Prostate gland (tissue), 2 donors: ENCODE measurements at regions not wholly inside any gene's neighbourhood (a gene's known extent, or its start where the extent isn't known, plus 50 kb on each side); places are given as distances from the start of the nearest gene placed in this dataset.

ENCODE experiments used
- DNase-seq: peaks from one replicate; pipeline ENCODE4 v3.0.0-alpha.2; 2019; ENCODE audit warnings: low spot score
- H3K27ac ChIP-seq, 2 donors: fragments of 200-600 bp; sonication (generic); 2 replicates each; pipeline ENCODE4 v1.5.1; 2017 to 2019
- H3K27me3 ChIP-seq: fragments of 200-600 bp; sonication (generic); replicated peaks from 2 replicates; pipeline ENCODE4 v1.5.1; 2019; ENCODE audit not compliant: insufficient read depth
- H3K36me3 ChIP-seq, 2 donors: fragments of 200-600 bp; sonication (generic); 1 replicate in 1 of 2; 2 replicates in 1 of 2; pipeline versions ENCODE4 v1.5.1 to v1.8.1; 2017 to 2019
- H3K4me1 ChIP-seq: fragments of 200-600 bp; sonication (generic); replicated peaks from 2 replicates; pipeline ENCODE4 v1.5.1; 2019
- H3K4me3 ChIP-seq, 2 donors: fragments of 200-600 bp; sonication (generic); 2 replicates each; pipeline ENCODE4 v1.5.1; 2017 to 2019
- H3K9me3 ChIP-seq: fragments of 200-600 bp; sonication (generic); 2 replicates; pipeline ENCODE4 v1.5.1; 2017
- POLR2A ChIP-seq: fragments of 450-650 bp; IDR thresholded peaks from one replicate; pipeline ENCODE4 v1.6.1; 2016; ENCODE audit warnings: antibody characterized with exemption, mild to moderate bottlenecking
- POLR2AphosphoS5 ChIP-seq: sonication (generic); formaldehyde crosslinking; IDR thresholded peaks from one replicate; pipeline ENCODE4 v1.6.1; 2017; ENCODE audit warnings: antibody characterized with exemption
- WGBS: methylation state at CpG from one replicate; pipeline ENCODE4 v1.1.5; 2018; 5-methylcytosine and 5-hydroxymethylcytosine counted together
- intact Hi-C: fragments of 100-400 bp; cut with DNase I; formaldehyde crosslinking; loops from one replicate; pipeline ENCODE4 v1.14.2; 2022
- TF ChIP-seq, protein P1 (sequence below), 4 experiments: fragments of 200-600 bp in 2 of 4; fragments of 450-650 bp in 2 of 4; sonication (generic) in 2 of 4; IDR thresholded peaks; 1 replicate in 3 of 4; 2 replicates in 1 of 4; pipeline ENCODE4 v1.5.1; 2016 to 2019; ENCODE audit warnings: antibody characterized with exemption in 4 of 4, mild to moderate bottlenecking in 2 of 4, moderate library complexity in 2 of 4

DNA sequence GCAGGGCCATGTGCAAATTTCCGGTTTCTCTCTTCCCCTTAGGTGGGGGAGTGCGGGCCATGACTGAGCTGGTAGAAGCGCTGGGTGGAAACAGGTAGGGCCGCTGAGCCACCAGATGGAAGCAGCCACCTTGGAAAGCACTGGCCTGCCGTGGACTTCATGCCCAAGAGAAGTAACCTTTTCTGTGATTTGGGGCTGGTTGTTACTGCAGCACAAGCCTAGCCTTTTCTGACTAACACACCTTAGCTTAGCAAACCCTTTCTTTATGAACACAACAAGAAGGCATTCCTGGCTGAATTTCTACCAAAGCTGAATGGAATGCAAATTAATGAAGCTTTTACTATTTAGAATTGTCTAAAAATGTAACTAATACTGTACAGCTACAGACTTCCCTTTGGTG lies 149.6 kb upstream of the UBE2E1 start:
- TF ChIP-seq, protein P1, sequence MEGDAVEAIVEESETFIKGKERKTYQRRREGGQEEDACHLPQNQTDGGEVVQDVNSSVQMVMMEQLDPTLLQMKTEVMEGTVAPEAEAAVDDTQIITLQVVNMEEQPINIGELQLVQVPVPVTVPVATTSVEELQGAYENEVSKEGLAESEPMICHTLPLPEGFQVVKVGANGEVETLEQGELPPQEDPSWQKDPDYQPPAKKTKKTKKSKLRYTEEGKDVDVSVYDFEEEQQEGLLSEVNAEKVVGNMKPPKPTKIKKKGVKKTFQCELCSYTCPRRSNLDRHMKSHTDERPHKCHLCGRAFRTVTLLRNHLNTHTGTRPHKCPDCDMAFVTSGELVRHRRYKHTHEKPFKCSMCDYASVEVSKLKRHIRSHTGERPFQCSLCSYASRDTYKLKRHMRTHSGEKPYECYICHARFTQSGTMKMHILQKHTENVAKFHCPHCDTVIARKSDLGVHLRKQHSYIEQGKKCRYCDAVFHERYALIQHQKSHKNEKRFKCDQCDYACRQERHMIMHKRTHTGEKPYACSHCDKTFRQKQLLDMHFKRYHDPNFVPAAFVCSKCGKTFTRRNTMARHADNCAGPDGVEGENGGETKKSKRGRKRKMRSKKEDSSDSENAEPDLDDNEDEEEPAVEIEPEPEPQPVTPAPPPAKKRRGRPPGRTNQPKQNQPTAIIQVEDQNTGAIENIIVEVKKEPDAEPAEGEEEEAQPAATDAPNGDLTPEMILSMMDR (IDR thresholded peaks at IDR 0.05), result no peak
- no peak for DNase-seq
- H3K4me3 ChIP-seq, result no peak overlapping the region
- no peak overlapping the region for H3K27ac ChIP-seq
- no peaks in the 10 kb centered on the region for H3K27me3 ChIP-seq
- 93% methylated on average over 5 of the region's 5 CpGs for WGBS
- H3K9me3 ChIP-seq, result no peaks in the 10 kb centered on the region
- H3K4me1 ChIP-seq, result no peaks in the 10 kb centered on the region
- no peaks in the 10 kb centered on the region for H3K36me3 ChIP-seq
- intact Hi-C loops, result no loop called here

DNA sequence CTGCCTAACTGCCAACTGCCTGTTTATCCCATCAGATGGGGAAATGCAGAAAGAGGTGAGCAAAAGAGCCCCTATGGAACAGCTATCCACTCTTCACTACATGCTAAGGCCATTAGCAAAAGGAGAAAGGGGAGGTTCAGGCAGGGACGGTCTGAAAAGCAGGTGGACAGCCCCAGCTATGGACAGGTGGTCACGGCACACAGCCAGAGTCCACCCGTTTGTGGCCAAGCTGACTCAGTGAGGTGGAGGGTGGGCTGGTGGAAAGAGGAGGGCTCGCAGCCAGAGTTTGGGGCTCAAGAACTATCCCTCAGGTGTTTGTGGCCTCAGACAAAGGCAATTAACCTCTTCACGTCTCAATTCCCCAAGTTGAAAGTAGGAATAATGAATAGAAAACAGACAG lies 148.9 kb upstream of the UBE2E1 start:
- 84% methylated on average over 5 of the region's 5 CpGs for WGBS

DNA sequence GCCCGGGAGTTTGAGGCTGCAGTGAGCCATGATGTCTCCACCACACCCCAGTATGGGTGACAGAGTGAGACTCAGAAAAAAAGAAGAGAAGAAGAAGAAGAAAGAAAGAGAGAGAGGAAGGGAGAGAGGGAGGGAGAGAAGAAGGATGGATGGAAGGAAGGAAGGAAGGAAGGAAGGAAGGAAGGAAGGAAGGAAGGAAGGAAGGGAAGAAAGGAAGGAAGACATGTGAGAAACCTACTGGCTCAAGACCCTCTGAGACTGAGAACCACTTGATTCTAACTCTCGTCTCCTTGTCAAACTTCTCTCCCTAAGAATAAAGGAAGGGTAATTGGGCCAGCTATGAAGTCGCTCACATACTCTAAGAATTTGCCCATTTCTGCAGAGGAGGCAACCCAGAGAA lies 148.1 kb upstream of the UBE2E1 start:
- 93% methylated on average over 3 of the region's 3 CpGs for WGBS

More for the DNA sequence above, 148.9 kb upstream of the UBE2E1 start:
- Histone ChIP-seq H3K9me3 (no peaks in the 10 kb centered on the region), H3K36me3 (no peaks in the 10 kb centered on the region), H3K27ac (no peak overlapping the region), H3K4me1 (no peaks in the 10 kb centered on the region), H3K4me3 (no peak overlapping the region), H3K27me3 (no peaks in the 10 kb centered on the region)
- intact Hi-C loops, result no loop called here
- no peak for TF ChIP-seq POLR2AphosphoS5
- TF ChIP-seq, protein P1 (IDR thresholded peaks at IDR 0.05), result no peak
- no peak for TF ChIP-seq POLR2A
- DNase-seq, result no peak

DNA sequence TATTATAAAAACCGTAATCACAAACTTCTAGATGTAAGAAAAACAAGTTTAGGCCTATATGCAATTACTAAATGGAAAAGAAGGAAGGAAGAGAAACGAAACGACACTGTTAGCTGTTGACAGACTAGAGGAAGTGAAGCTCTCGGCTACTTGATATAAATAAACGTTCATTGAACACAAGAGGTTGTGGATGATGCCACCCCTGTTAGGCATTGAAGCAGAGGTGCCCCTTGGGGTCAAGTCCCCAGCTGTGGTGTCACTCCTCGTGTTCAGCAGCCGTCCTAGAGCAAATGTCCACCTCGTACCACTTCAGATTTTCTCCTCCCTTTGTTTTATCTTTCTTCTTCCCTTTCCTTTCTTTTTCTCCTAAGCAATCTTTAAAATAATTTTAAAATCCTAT lies 146.5 kb upstream of the UBE2E1 start:
- TF ChIP-seq POLR2A, result no peak
- no peak for TF ChIP-seq POLR2AphosphoS5
- TF ChIP-seq, protein P1 (IDR thresholded peaks at IDR 0.05), result no peak
- H3K4me3 ChIP-seq, result no peak overlapping the region
- H3K4me1 ChIP-seq, result no peaks in the 10 kb centered on the region
- no peaks in the 10 kb centered on the region for H3K27me3 ChIP-seq
- no peak for DNase-seq
- no peak overlapping the region for H3K27ac ChIP-seq
- H3K9me3 ChIP-seq, result no peaks in the 10 kb centered on the region
- intact Hi-C loops, result no loop called here
- no peaks in the 10 kb centered on the region for H3K36me3 ChIP-seq
- 72% methylated on average over 8 of the region's 8 CpGs for WGBS

More for the DNA sequence above, 148.1 kb upstream of the UBE2E1 start:
- no peaks in the 10 kb centered on the region for H3K4me1 ChIP-seq
- intact Hi-C loops, result no loop called here
- no peaks in the 10 kb centered on the region for H3K27me3 ChIP-seq
- H3K27ac ChIP-seq, result no peak overlapping the region
- DNase-seq, result no peak
- no peak overlapping the region for H3K4me3 ChIP-seq
- no peak for TF ChIP-seq POLR2AphosphoS5
- TF ChIP-seq, protein P1 (IDR thresholded peaks at IDR 0.05), result no peak
- no peak for TF ChIP-seq POLR2A
- no peaks in the 10 kb centered on the region for H3K9me3 ChIP-seq
- no peaks in the 10 kb centered on the region for H3K36me3 ChIP-seq

DNA sequence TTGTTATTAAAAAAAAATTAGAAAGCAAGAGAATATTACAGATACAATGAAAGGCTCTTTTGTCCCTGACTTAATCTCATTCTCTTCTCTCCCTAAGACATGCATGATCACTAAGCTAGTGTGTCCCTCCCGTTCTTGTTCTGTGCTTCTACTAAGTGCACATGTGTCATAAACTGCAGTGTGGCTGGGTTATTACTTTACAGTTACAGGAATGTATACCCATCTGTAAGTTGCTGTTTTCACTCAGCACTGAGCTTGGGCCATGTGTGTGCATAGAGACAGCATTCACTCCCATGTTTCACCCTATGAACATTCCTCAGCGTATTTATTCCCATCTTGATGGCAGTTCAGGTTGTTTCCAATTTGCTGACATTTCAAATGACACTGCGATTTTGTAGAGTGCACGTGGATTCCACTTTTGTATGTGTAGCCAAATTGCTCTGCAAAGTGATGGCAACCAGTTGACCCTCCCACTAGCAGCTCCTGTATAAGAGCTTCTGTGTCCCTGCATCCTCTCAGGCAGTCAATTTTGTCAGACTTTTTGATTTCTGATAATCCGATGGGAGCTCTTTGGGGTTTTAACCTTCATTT lies 145.8 kb upstream of the UBE2E1 start:
- no peaks in the 10 kb centered on the region for H3K4me1 ChIP-seq
- WGBS, result 72% methylated on average over 5 of the region's 5 CpGs
- TF ChIP-seq POLR2AphosphoS5 (no peak), POLR2A (no peak)
- H3K9me3 ChIP-seq, result no peaks in the 10 kb centered on the region
- no peaks in the 10 kb centered on the region for H3K27me3 ChIP-seq
- DNase-seq, result no peak
- H3K36me3 ChIP-seq, result no peaks in the 10 kb centered on the region
- H3K27ac ChIP-seq, result no peak overlapping the region
- H3K4me3 ChIP-seq, result no peak overlapping the region
- intact Hi-C loops, result no loop called here
